Stimulated activated naive CD8-positive, alpha-beta T cell treated with anti-CD3 and anti-CD28 coated beads, Interleukin-15, Interleukin-2, amounts not matched to agents 100 U/mL and 50 U/mL, for 24 hours (primary cell): ENCODE measurements at regions not wholly inside any gene's neighbourhood (a gene's known extent, or its start where the extent isn't known, plus 50 kb on each side); places are given as distances from the start of the nearest gene placed in this dataset.

ENCODE experiments used
- ATAC-seq: fragments of 150-1000 bp; cut with Tn5 transposase; one replicate; pipeline ENCODE4 v1.10.0; 2021
- DNase-seq: peaks from one replicate; pipeline ENCODE4 v3.0.0; 2021

GRCh38 chr2:16885027-16885426 lies 219.4 kb upstream of the CYRIA start:
- DNase-seq: no peak
- no peak for ATAC-seq

- DNase-seq: no peak
- ATAC-seq: no peak
Measured at GRCh38 chr2:16882706-16883105, 217.1 kb upstream of the CYRIA start.

GRCh38 chr2:16881122-16881521 lies 215.5 kb upstream of the CYRIA start:
- DNase-seq (no peak), ATAC-seq (no peak)

GRCh38 chr2:16871411-16871810 lies 205.8 kb upstream of the CYRIA start:
- DNase-seq: no peak
- ATAC-seq: no peak

- no peak for DNase-seq
- no peak for ATAC-seq
Measured at GRCh38 chr2:16870491-16871076, 204.9 kb upstream of the CYRIA start.

- DNase-seq (no peak), ATAC-seq (no peak)
Measured at GRCh38 chr2:16869711-16870110, 204.1 kb upstream of the CYRIA start.

- DNase-seq (no peak), ATAC-seq (no peak)
Measured at GRCh38 chr2:16862471-16862870, 196.8 kb upstream of the CYRIA start.

- DNase-seq: no peak
- ATAC-seq: no peak
Measured at GRCh38 chr2:16861530-16861929, 195.9 kb upstream of the CYRIA start.

GRCh38 chr2:16861111-16861510 lies 195.5 kb upstream of the CYRIA start:
- ATAC-seq: no peak
- DNase-seq: no peak

- DNase-seq (no peak), ATAC-seq (no peak)
Measured at GRCh38 chr2:16860627-16861026, 195.0 kb upstream of the CYRIA start.

GRCh38 chr2:16855183-16855582 lies 189.5 kb upstream of the CYRIA start:
- DNase-seq: no peak
- ATAC-seq: no peak

- ATAC-seq: no peak
- DNase-seq: no peak
Measured at GRCh38 chr2:16853088-16853487, 187.5 kb upstream of the CYRIA start.

- DNase-seq (no peak), ATAC-seq (no peak)
Measured at GRCh38 chr2:16852651-16853050, 187.0 kb upstream of the CYRIA start.

- ATAC-seq: no peak
- no peak for DNase-seq
Measured at GRCh38 chr2:16851126-16851525, 185.5 kb upstream of the CYRIA start.

GRCh38 chr2:16840496-16841172 lies 175.0 kb upstream of the CYRIA start:
- DNase-seq (no peak), ATAC-seq (no peak)

GRCh38 chr2:16832910-16833309 lies 167.3 kb upstream of the CYRIA start:
- DNase-seq: no peak
- no peak for ATAC-seq

- ATAC-seq: no peak
- DNase-seq: no peak
Measured at GRCh38 chr2:16828828-16829160, 163.2 kb upstream of the CYRIA start.

- no peak for DNase-seq
- no peak for ATAC-seq
Measured at GRCh38 chr2:16828044-16828827, 162.6 kb upstream of the CYRIA start.

- no peak for DNase-seq
- ATAC-seq: no peak
Measured at GRCh38 chr2:16824472-16824871, 158.8 kb upstream of the CYRIA start.

- DNase-seq: no peak
- ATAC-seq: no peak
Measured at GRCh38 chr2:16821692-16822091, 156.1 kb upstream of the CYRIA start.

- no peak for ATAC-seq
- DNase-seq: no peak
Measured at GRCh38 chr2:16818203-16818556, 152.5 kb upstream of the CYRIA start.

GRCh38 chr2:16817305-16818202 lies 151.9 kb upstream of the CYRIA start:
- ATAC-seq (no peak), DNase-seq (no peak)

GRCh38 chr2:16816522-16816921 lies 150.9 kb upstream of the CYRIA start:
- ATAC-seq (no peak), DNase-seq (no peak)
